ENCODE measurements at regions not wholly inside any gene's neighbourhood (a gene's known extent, or its start where the extent isn't known, plus 50 kb on each side); places are given as distances from the start of the nearest gene placed in this dataset.

DNA sequence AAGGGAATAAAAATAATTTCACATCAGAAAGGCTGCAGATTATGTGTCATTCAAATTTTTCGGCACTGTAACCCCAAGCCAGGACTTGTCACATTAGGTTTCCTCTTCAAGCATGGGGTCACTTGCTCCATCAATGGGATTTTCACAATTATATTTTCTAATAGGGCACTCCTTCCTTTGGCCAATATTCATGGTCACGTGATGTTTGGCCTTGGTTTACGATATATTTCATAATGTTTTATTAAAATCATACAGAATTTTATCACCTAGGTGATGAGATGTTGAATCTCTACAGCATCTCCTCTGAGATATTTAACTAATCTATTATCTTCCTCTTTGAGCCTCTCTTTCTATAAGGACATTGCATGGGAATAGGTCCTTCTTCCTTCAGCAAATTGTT, 523.5 kb upstream of the SEMA6A start:
- no peak overlapping the region for H3K27ac ChIP-seq
- H3K4me1 ChIP-seq: no peaks in the 10 kb centered on the region
- H3K27me3 ChIP-seq (replicated peaks in 1 of 7): no peaks in the 10 kb centered on the region
- WGBS, 5 donors: 82 to 92% (median 85%) methylated on average over 3 of the region's 3 CpGs
- intact Hi-C loops (cut with DNase I; ENCODE audit: low total_unique reads): no loop called here
- no peak overlapping the region for H3K4me3 ChIP-seq
- peaks cover 0 to 9% (median 0%) of the 10 kb centered on the region in 8 donors for H3K9me3 ChIP-seq
- DNase-seq: no peak
- TF ChIP-seq POLR2AphosphoS5 (IDR thresholded peaks at IDR 0.05) (no peak), POLR2A (IDR thresholded peaks at IDR 0.05) (no peak)
- TF ChIP-seq, protein P1, sequence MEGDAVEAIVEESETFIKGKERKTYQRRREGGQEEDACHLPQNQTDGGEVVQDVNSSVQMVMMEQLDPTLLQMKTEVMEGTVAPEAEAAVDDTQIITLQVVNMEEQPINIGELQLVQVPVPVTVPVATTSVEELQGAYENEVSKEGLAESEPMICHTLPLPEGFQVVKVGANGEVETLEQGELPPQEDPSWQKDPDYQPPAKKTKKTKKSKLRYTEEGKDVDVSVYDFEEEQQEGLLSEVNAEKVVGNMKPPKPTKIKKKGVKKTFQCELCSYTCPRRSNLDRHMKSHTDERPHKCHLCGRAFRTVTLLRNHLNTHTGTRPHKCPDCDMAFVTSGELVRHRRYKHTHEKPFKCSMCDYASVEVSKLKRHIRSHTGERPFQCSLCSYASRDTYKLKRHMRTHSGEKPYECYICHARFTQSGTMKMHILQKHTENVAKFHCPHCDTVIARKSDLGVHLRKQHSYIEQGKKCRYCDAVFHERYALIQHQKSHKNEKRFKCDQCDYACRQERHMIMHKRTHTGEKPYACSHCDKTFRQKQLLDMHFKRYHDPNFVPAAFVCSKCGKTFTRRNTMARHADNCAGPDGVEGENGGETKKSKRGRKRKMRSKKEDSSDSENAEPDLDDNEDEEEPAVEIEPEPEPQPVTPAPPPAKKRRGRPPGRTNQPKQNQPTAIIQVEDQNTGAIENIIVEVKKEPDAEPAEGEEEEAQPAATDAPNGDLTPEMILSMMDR (IDR thresholded peaks at IDR 0.05 in 8 of 11, conservative IDR thresholded peaks at IDR 0.05 in 3 of 11): no peak
- H3K36me3 ChIP-seq: no peaks in the 10 kb centered on the region

DNA sequence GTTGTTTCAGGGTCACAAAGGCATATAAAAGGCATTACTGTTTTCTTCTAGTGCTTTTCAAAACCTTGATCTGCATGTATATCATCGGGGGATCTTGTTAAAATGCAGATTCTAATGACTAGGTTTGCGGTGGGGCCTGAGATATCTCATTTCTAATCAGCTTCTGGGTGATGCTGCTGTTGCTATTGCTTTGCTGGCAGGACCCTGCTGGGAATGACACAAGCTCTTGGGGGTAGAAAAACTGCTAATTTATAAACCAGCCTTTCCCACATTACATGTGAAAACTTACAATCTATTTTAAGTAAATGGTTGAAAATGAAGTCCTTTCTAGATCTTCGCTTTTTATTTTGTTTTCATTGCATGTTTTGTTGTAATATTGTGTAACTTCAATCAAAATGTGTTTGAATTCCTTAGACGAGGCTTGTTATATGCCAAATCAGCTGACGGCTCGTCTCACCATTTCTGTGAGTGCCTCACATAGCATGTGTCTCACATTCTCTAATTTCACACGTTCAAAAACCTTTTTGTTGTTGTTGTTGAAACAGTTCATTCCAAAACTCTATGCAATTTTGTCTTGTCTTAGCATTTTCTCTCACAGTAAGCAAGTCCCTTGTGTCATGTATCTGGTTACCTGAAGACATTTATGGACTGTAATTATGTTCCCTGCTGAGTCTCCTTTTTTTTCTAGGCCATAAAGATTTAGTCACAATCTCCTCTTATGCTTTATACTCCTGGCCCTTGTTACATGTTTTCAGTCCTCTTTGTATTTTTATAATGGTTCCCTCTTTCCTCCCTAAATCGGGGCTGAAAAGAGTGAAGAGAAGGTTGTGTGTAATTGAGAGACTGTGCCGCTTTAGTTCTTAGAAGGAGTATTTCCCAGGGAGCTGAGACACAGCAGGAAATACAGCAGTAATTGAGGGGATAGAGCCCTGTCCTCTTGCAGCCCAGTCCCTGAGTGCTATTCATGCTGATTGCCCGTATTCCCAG, 521.0 kb upstream of the SEMA6A start:
- no peaks in the 10 kb centered on the region for H3K27me3 ChIP-seq (replicated peaks in 1 of 7)
- WGBS, 5 donors: 73 to 83% (median 81%) methylated on average over 10 of the region's 10 CpGs
- TF ChIP-seq POLR2AphosphoS5 (IDR thresholded peaks at IDR 0.05) (no peak), POLR2A (IDR thresholded peaks at IDR 0.05) (no peak)
- TF ChIP-seq, protein P1 (IDR thresholded peaks at IDR 0.05 in 8 of 11, conservative IDR thresholded peaks at IDR 0.05 in 3 of 11): no peak
- H3K4me1 ChIP-seq: no peaks in the 10 kb centered on the region
- H3K27ac ChIP-seq: no peak overlapping the region
- peaks cover 0 to 9% (median 0%) of the 10 kb centered on the region in 8 donors for H3K9me3 ChIP-seq
- no peaks in the 10 kb centered on the region for H3K36me3 ChIP-seq
- no peak overlapping the region for H3K4me3 ChIP-seq
- no peak for DNase-seq
- intact Hi-C loops (cut with DNase I; ENCODE audit: low total_unique reads): no loop called here

DNA sequence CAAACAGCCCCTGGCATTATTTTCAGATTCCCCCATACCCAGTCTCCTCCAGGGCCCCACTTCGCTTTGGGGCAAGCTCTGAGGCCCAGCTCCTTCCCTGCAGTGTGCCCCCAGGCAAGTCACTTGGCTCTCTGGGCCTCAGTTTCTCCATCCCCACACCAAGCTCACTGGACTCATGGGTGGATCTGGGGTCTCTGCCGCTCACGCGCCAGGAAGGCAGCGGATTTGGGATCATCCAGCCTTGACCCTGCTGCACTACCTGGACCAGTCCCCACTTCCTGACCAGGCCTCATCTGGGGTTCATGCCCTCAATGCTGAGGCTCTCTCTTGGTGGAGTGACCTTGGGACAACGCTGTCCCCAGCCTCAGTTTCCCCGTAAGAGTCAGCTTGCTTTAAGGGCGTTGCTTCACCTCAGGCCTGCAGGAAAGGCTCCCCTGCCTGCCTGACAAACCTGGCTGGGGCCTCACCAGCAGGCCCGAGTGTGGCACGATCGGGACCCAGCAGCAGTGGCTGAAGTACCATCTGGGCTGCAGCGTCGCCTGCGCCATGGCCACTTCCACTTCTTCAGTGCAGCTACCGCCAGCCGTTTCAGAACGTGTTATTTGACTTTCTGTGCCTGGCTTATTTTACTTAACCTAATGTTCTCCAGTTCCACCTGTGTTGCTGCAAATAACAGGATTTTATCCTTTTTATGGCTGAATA, 519.6 kb upstream of the SEMA6A start:
- intact Hi-C loops (cut with DNase I; ENCODE audit: low total_unique reads): no loop called here
- no peak for DNase-seq
- WGBS, 5 donors: 94 to 98% (median 96%) methylated on average over 15 to 17 of the region's 17 CpGs

More for the DNA sequence above, 519.6 kb upstream of the SEMA6A start:
- H3K27me3 ChIP-seq (replicated peaks in 1 of 7): no peaks in the 10 kb centered on the region
- H3K27ac ChIP-seq: no peak overlapping the region
- H3K9me3 ChIP-seq: peaks cover 0 to 9% (median 0%) of the 10 kb centered on the region in 8 donors
- H3K4me1 ChIP-seq: no peaks in the 10 kb centered on the region
- no peaks in the 10 kb centered on the region for H3K36me3 ChIP-seq
- H3K4me3 ChIP-seq: no peak overlapping the region
- TF ChIP-seq POLR2AphosphoS5 (IDR thresholded peaks at IDR 0.05): no peak
- TF ChIP-seq, protein P1 (IDR thresholded peaks at IDR 0.05 in 8 of 11, conservative IDR thresholded peaks at IDR 0.05 in 3 of 11): no peak
- TF ChIP-seq POLR2A (IDR thresholded peaks at IDR 0.05): no peak

All from spleen (tissue), 11 donors.